Ureter (tissue), 1 donor: ENCODE measurements at regions not wholly inside any gene's neighbourhood (a gene's known extent, or its start where the extent isn't known, plus 50 kb on each side); places are given as distances from the start of the nearest gene placed in this dataset.

Source experiments
- DNase-seq: peaks from one replicate; pipeline ENCODE4 v3.0.0-alpha.2; 2020; ENCODE audit warnings: low spot score
- donor health status: DM: yes; HTN: yes; CAD: no.

- DNase-seq = no peak
These were observed 199.8 kb upstream of the POU3F2 start for GRCh38 chr6:98634569-98634968.

GRCh38 chr6:98635191-98635590 lies 199.2 kb upstream of the POU3F2 start:
- DNase-seq = no peak

- no peak for DNase-seq
These were observed 197.4 kb upstream of the POU3F2 start for GRCh38 chr6:98636941-98637340.

GRCh38 chr6:98639089-98639635 lies 195.2 kb upstream of the POU3F2 start:
- no peak for DNase-seq

GRCh38 chr6:98640366-98640765 lies 194.0 kb upstream of the POU3F2 start:
- DNase-seq = no peak

GRCh38 chr6:98641949-98642719 lies 192.2 kb upstream of the POU3F2 start:
- no peak for DNase-seq

- no peak for DNase-seq
These were observed 190.3 kb upstream of the POU3F2 start for GRCh38 chr6:98644063-98644462.

- no peak for DNase-seq
These were observed 186.0 kb upstream of the POU3F2 start for GRCh38 chr6:98648211-98648914.

GRCh38 chr6:98650941-98651340 lies 183.4 kb upstream of the POU3F2 start:
- no peak for DNase-seq

GRCh38 chr6:98653179-98653578 lies 181.2 kb upstream of the POU3F2 start:
- DNase-seq = no peak

- DNase-seq = no peak
These were observed 176.6 kb upstream of the POU3F2 start for GRCh38 chr6:98657764-98658163.

- no peak for DNase-seq
These were observed 165.0 kb upstream of the POU3F2 start for GRCh38 chr6:98669371-98669770.

GRCh38 chr6:98670045-98670746 lies 164.2 kb upstream of the POU3F2 start:
- no peak for DNase-seq

- DNase-seq = no peak
These were observed 161.5 kb upstream of the POU3F2 start for GRCh38 chr6:98672681-98673475.

- DNase-seq = no peak
These were observed 155.9 kb upstream of the POU3F2 start for GRCh38 chr6:98678481-98678880.

GRCh38 chr6:98686008-98686601 lies 148.3 kb upstream of the POU3F2 start:
- DNase-seq = no peak

GRCh38 chr6:98687752-98688151 lies 146.6 kb upstream of the POU3F2 start:
- DNase-seq = no peak

GRCh38 chr6:98695091-98695801 lies 139.1 kb upstream of the POU3F2 start:
- no peak for DNase-seq

- no peak for DNase-seq
These were observed 123.0 kb upstream of the POU3F2 start for GRCh38 chr6:98711380-98711779.

- DNase-seq = no peak
These were observed 118.0 kb upstream of the POU3F2 start for GRCh38 chr6:98716341-98716740.
